ENCODE measurements at regions not wholly inside any gene's neighbourhood (a gene's known extent, or its start where the extent isn't known, plus 50 kb on each side); places are given as distances from the start of the nearest gene placed in this dataset.
"Not testable (repeated sequence)": the region's sequence is repeated elsewhere in the genome, so short reads cannot be mapped to it uniquely, and the experiment has no call there.

- ATAC-seq (no peak), DNase-seq (ENCODE audit: low spot score in 2 of 2) (no peak)
- no peak overlapping the region for H3K27ac Mint-ChIP-seq
- H3K36me3 Mint-ChIP-seq, result peaks cover 3% of the 10 kb centered on the region in 2 donors
- H3K9me3 Mint-ChIP-seq, result peaks cover 2 to 7% of the 10 kb centered on the region in 2 donors
These were observed 236.1 kb upstream of the DDHD1 start for GRCh38 chr14:53389202-53389601.

- ATAC-seq (peak in 1 of 2 donors; percentile 22), DNase-seq (ENCODE audit: low spot score in 2 of 2) (no peak)
- Mint-ChIP-seq H3K36me3 (no peaks in the 10 kb centered on the region), H3K27ac (no peak overlapping the region), H3K9me3 (no peaks in the 10 kb centered on the region)
These were observed 233.2 kb upstream of the DDHD1 start for GRCh38 chr14:53386362-53386761.

- Mint-ChIP-seq H3K27ac (no peak overlapping the region), H3K36me3 (no peaks in the 10 kb centered on the region), H3K9me3 (no peaks in the 10 kb centered on the region)
- DNase-seq (ENCODE audit: low spot score in 2 of 2), result no peak
- no peak for ATAC-seq
These were observed 231.4 kb upstream of the DDHD1 start for GRCh38 chr14:53384536-53384935.

GRCh38 chr14:53384073-53384472 lies 230.9 kb upstream of the DDHD1 start:
- Mint-ChIP-seq H3K9me3 (no peaks in the 10 kb centered on the region), H3K36me3 (no peaks in the 10 kb centered on the region), H3K27ac (no peak overlapping the region)
- ATAC-seq (no peak), DNase-seq (ENCODE audit: low spot score in 2 of 2) (no peak)

- H3K36me3 Mint-ChIP-seq, result no peaks in the 10 kb centered on the region
- ATAC-seq (no peak), DNase-seq (ENCODE audit: low spot score in 2 of 2) (no peak)
- H3K27ac Mint-ChIP-seq, result no peak overlapping the region
- H3K9me3 Mint-ChIP-seq, result no peaks in the 10 kb centered on the region
These were observed 228.8 kb upstream of the DDHD1 start for GRCh38 chr14:53381895-53382294.

GRCh38 chr14:53380867-53381225 lies 227.7 kb upstream of the DDHD1 start:
- DNase-seq (ENCODE audit: low spot score in 2 of 2) (no peak), ATAC-seq (peak in 1 of 2 donors; percentile 90)
- H3K27ac Mint-ChIP-seq, result peak overlapping the region in 1 of 2 donors; percentile 41
- H3K9me3 Mint-ChIP-seq, result no peaks in the 10 kb centered on the region
- H3K36me3 Mint-ChIP-seq, result no peaks in the 10 kb centered on the region

- no peak overlapping the region for H3K27ac Mint-ChIP-seq
- no peaks in the 10 kb centered on the region for H3K9me3 Mint-ChIP-seq
- DNase-seq (ENCODE audit: low spot score in 2 of 2) (no peak), ATAC-seq (peak in 1 of 2 donors; percentile 73)
- no peaks in the 10 kb centered on the region for H3K36me3 Mint-ChIP-seq
These were observed 227.1 kb upstream of the DDHD1 start for GRCh38 chr14:53380052-53380866.

- DNase-seq (ENCODE audit: low spot score in 2 of 2) (no peak), ATAC-seq (no peak)
- Mint-ChIP-seq H3K27ac (no peak overlapping the region), H3K36me3 (no peaks in the 10 kb centered on the region), H3K9me3 (no peaks in the 10 kb centered on the region)
These were observed 225.0 kb upstream of the DDHD1 start for GRCh38 chr14:53378142-53378541.

- no peaks in the 10 kb centered on the region for H3K36me3 Mint-ChIP-seq
- peaks cover 0 to 5% of the 10 kb centered on the region in 2 donors for H3K9me3 Mint-ChIP-seq
- DNase-seq (ENCODE audit: low spot score in 2 of 2) (no peak), ATAC-seq (no peak)
- H3K27ac Mint-ChIP-seq, result no peak overlapping the region
These were observed 222.9 kb upstream of the DDHD1 start for GRCh38 chr14:53376064-53376463.

- Mint-ChIP-seq H3K36me3 (no peaks in the 10 kb centered on the region), H3K27ac (no peak overlapping the region), H3K9me3 (peaks cover 0 to 5% of the 10 kb centered on the region in 2 donors)
- DNase-seq (ENCODE audit: low spot score in 2 of 2) (no peak), ATAC-seq (no peak)
These were observed 222.5 kb upstream of the DDHD1 start for GRCh38 chr14:53375599-53375998.

GRCh38 chr14:53368711-53369201 lies 215.6 kb upstream of the DDHD1 start:
- Mint-ChIP-seq H3K9me3 (peaks cover 0 to 9% of the 10 kb centered on the region in 2 donors), H3K36me3 (no peaks in the 10 kb centered on the region), H3K27ac (peak overlapping the region in 1 of 2 donors; percentile 87)
- ATAC-seq (peak in 1 of 2 donors; percentile 50), DNase-seq (ENCODE audit: low spot score in 2 of 2) (no peak)

GRCh38 chr14:53368066-53368465 lies 214.9 kb upstream of the DDHD1 start:
- peaks cover under 1 to 10% of the 10 kb centered on the region in 2 donors for H3K9me3 Mint-ChIP-seq
- H3K27ac Mint-ChIP-seq, result no peak overlapping the region
- no peak for DNase-seq (ENCODE audit: low spot score in 2 of 2)
- no peaks in the 10 kb centered on the region for H3K36me3 Mint-ChIP-seq
- ATAC-seq, result no peak

GRCh38 chr14:53367644-53368026 lies 214.5 kb upstream of the DDHD1 start:
- Mint-ChIP-seq H3K36me3 (no peaks in the 10 kb centered on the region), H3K9me3 (peaks cover 4 to 14% of the 10 kb centered on the region in 2 donors), H3K27ac (no peak overlapping the region)
- no peak for ATAC-seq
- DNase-seq (ENCODE audit: low spot score in 2 of 2), result no peak

- H3K27ac Mint-ChIP-seq, result no peak overlapping the region
- no peaks in the 10 kb centered on the region for H3K36me3 Mint-ChIP-seq
- ATAC-seq (no peak), DNase-seq (ENCODE audit: low spot score in 2 of 2) (no peak)
- H3K9me3 Mint-ChIP-seq, result peaks cover 4 to 10% of the 10 kb centered on the region in 2 donors
These were observed 212.5 kb upstream of the DDHD1 start for GRCh38 chr14:53365486-53366130.

- not testable (repeated sequence) for ATAC-seq, H3K36me3 Mint-ChIP-seq
- H3K9me3 Mint-ChIP-seq, result peaks cover 4 to 17% of the 10 kb centered on the region in 2 donors
These were observed 209.8 kb upstream of the DDHD1 start for GRCh38 chr14:53362916-53363315.

GRCh38 chr14:53360829-53361228 lies 207.7 kb upstream of the DDHD1 start:
- no peak overlapping the region for H3K27ac Mint-ChIP-seq
- no peak for DNase-seq (ENCODE audit: low spot score in 2 of 2)
- ATAC-seq, result no peak
- H3K9me3 Mint-ChIP-seq, result peaks cover 4 to 17% of the 10 kb centered on the region in 2 donors
- no peaks in the 10 kb centered on the region for H3K36me3 Mint-ChIP-seq

More at GRCh38 chr14:53362916-53363315, 209.8 kb upstream of the DDHD1 start:
- DNase-seq (ENCODE audit: low spot score in 2 of 2); H3K27ac Mint-ChIP-seq: not testable (repeated sequence)

- Mint-ChIP-seq H3K36me3 (no peaks in the 10 kb centered on the region), H3K27ac (no peak overlapping the region), H3K9me3 (peaks cover 4 to 17% of the 10 kb centered on the region in 2 donors)
- DNase-seq (ENCODE audit: low spot score in 2 of 2), result no peak
- no peak for ATAC-seq
These were observed 205.0 kb upstream of the DDHD1 start for GRCh38 chr14:53358166-53358565.
